H1 (cell line): ENCODE measurements at regions not wholly inside any gene's neighbourhood (a gene's known extent, or its start where the extent isn't known, plus 50 kb on each side); places are given as distances from the start of the nearest gene placed in this dataset.
"Not testable (repeated sequence)": the region's sequence is repeated elsewhere in the genome, so short reads cannot be mapped to it uniquely, and the experiment has no call there.

ENCODE experiments used
- CTCF ChIA-PET: fragments of 300-600 bp; sonication (Branson Sonifier 250); formaldehyde crosslinking; loops from one replicate; lab custom pipeline; 2021; ENCODE audit not compliant: partially characterized antibody; lab: Charles Lee
- POLR2A ChIA-PET: fragments of 300-600 bp; sonication (Branson Sonifier 250); formaldehyde crosslinking; loops from one replicate; lab custom pipeline; 2021; ENCODE audit warnings: inconsistent platforms; ENCODE audit not compliant: partially characterized antibody; lab: Charles Lee
- DNase-seq, 2 experiments: peaks; one replicate each; pipeline versions ENCODE4 v3.0.0 to v3.0.0-alpha.2; 2010 to 2022; ENCODE audit warnings: low spot score in 2 of 2, low read depth in 1 of 2, mixed read lengths in 1 of 2
- FAIRE-seq: peaks from 2 replicates; lab custom pipeline; 2011; peaks lifted over from hg19 to GRCh38; lab: Jason Lieb, UNC
- H2AFZ ChIP-seq: 2 replicates; pipeline ENCODE4 v1.8.1; 2012; ENCODE audit warnings: low read length, inconsistent platforms
- H2AK5ac ChIP-seq: 2 replicates; pipeline ENCODE4 v1.6.1; 2013; ENCODE audit warnings: low read depth, low read length
- H2BK120ac ChIP-seq: replicated peaks from 2 replicates; pipeline ENCODE3; 2013; ENCODE audit warnings: low read depth, low read length, inconsistent platforms
- H2BK12ac ChIP-seq: 2 replicates; pipeline ENCODE4 v1.6.1; 2013; ENCODE audit warnings: low read depth, low read length
- H2BK15ac ChIP-seq: 2 replicates; pipeline ENCODE4 v1.6.1; 2013; ENCODE audit warnings: low read length
- H2BK20ac ChIP-seq: 2 replicates; pipeline ENCODE4 v1.6.1; 2013; ENCODE audit warnings: low read length
- H2BK5ac ChIP-seq: 2 replicates; pipeline ENCODE4 v1.6.1; 2013; ENCODE audit warnings: low read depth, low read length
- H3K14ac ChIP-seq: 2 replicates; pipeline ENCODE4 v1.6.1; 2013; ENCODE audit warnings: inconsistent platforms; ENCODE audit not compliant: insufficient read length
- H3K18ac ChIP-seq: 2 replicates; pipeline ENCODE4 v1.6.1; 2013; ENCODE audit warnings: low read length; ENCODE audit errors: extremely low read depth
- H3K23ac ChIP-seq: 2 replicates; pipeline ENCODE4 v1.6.1; 2013; ENCODE audit warnings: inconsistent platforms; ENCODE audit not compliant: insufficient read length
- H3K23me2 ChIP-seq: 2 replicates; pipeline ENCODE4 v1.6.1; 2013; ENCODE audit warnings: low read depth, low read length
- H3K27ac ChIP-seq: 2 replicates; pipeline ENCODE4 v1.6.1; 2011; ENCODE audit warnings: low read depth, low read length, inconsistent platforms
- H3K27me3 ChIP-seq, 4 experiments: replicated peaks in 1 of 4; 1 replicate in 1 of 4; 2 replicates in 3 of 4; pipeline versions ENCODE4 v1.6.1 to v1.8.1; 2011 to 2013; ENCODE audit warnings: low read length in 3 of 4, mild to moderate bottlenecking in 3 of 4, inconsistent platforms in 2 of 4, mixed read lengths in 2 of 4, moderate library complexity in 1 of 4; ENCODE audit not compliant: control insufficient read depth in 3 of 4, insufficient read depth in 3 of 4; ENCODE audit errors: extremely low read depth in 1 of 4
- H3K36me3 ChIP-seq, 4 experiments: 2 replicates each; pipeline versions ENCODE4 v1.6.1 to v1.8.1; 2011 to 2013; ENCODE audit warnings: mild to moderate bottlenecking in 4 of 4, low read length in 3 of 4, moderate library complexity in 2 of 4, control low read depth in 1 of 4, inconsistent platforms in 1 of 4; ENCODE audit not compliant: insufficient read depth in 4 of 4, control insufficient read depth in 2 of 4
- H3K4ac ChIP-seq: replicated peaks from 2 replicates; pipeline ENCODE3; 2013; ENCODE audit warnings: low read length, low read depth, mixed read lengths, inconsistent platforms; ENCODE audit not compliant: insufficient read length
- H3K4me1 ChIP-seq, 4 experiments: replicated peaks in 1 of 4; 1 replicate in 1 of 4; 2 replicates in 3 of 4; pipeline versions ENCODE4 v1.6.1 to v1.8.1; 2011 to 2013; ENCODE audit warnings: low read length in 3 of 4, inconsistent platforms in 2 of 4, mixed read lengths in 1 of 4; ENCODE audit not compliant: insufficient read depth in 4 of 4, control insufficient read depth in 3 of 4
- H3K4me2 ChIP-seq, 2 experiments: 2 replicates each; pipeline versions ENCODE4 v1.6.1 to v1.8.1; 2011 to 2013; ENCODE audit warnings: low read depth in 2 of 2, low read length in 2 of 2, control low read depth in 1 of 2, inconsistent platforms in 1 of 2, mild to moderate bottlenecking in 1 of 2; ENCODE audit not compliant: insufficient read depth in 1 of 2
- H3K4me3 ChIP-seq, 4 experiments: fragments of 200-600, 300-600 bp in 1 of 4; sonication (generic), shearing (Covaris generic), sonication (Bioruptor Twin) in 1 of 4; 2 replicates each; pipeline versions ENCODE4 v1.5.1 to v1.8.1; 2011 to 2016; ENCODE audit warnings: low read length in 4 of 4, low read depth in 3 of 4, control low read depth in 2 of 4, inconsistent platforms in 2 of 4, mild to moderate bottlenecking in 2 of 4, mixed read lengths in 1 of 4, moderate library complexity in 1 of 4; ENCODE audit not compliant: insufficient read depth in 2 of 4; ENCODE audit errors: extremely low read depth in 1 of 4
- H3K56ac ChIP-seq: replicated peaks from 2 replicates; pipeline ENCODE3; 2013; ENCODE audit warnings: low read depth, mild to moderate bottlenecking, mixed read lengths, low read length, inconsistent platforms; ENCODE audit not compliant: insufficient read length
- H3K79me1 ChIP-seq: 2 replicates; pipeline ENCODE4 v1.6.1; 2013; ENCODE audit warnings: low read depth, low read length, control low read depth
- H3K79me2 ChIP-seq, 2 experiments: 2 replicates each; pipeline versions ENCODE4 v1.6.1 to v1.8.1; 2012 to 2013; ENCODE audit warnings: low read length in 2 of 2, mild to moderate bottlenecking in 2 of 2, inconsistent platforms in 1 of 2; ENCODE audit not compliant: insufficient read depth in 2 of 2, control insufficient read depth in 1 of 2
- H3K9ac ChIP-seq, 4 experiments: replicated peaks in 1 of 4; 1 replicate in 1 of 4; 2 replicates in 3 of 4; pipeline versions ENCODE4 v1.6.1 to v1.8.1; 2011 to 2013; ENCODE audit warnings: low read depth in 3 of 4, low read length in 3 of 4, control low read depth in 2 of 4, mild to moderate bottlenecking in 2 of 4, moderate library complexity in 2 of 4, inconsistent platforms in 1 of 4; ENCODE audit errors: extremely low read depth in 1 of 4
- H3K9me3 ChIP-seq, 2 experiments: 2 replicates each; pipeline versions ENCODE4 v1.6.1 to v1.8.1; 2012 to 2013; ENCODE audit warnings: mild to moderate bottlenecking in 2 of 2, moderate library complexity in 2 of 2, control low read depth in 1 of 2, inconsistent platforms in 1 of 2, low read depth in 1 of 2, low read length in 1 of 2, mixed read lengths in 1 of 2; ENCODE audit not compliant: insufficient read depth in 2 of 2
- H4K20me1 ChIP-seq, 2 experiments: replicated peaks in 1 of 2; 2 replicates each; pipeline versions ENCODE3 to v1.8.1; 2011 to 2013; ENCODE audit warnings: inconsistent platforms in 2 of 2, low read length in 2 of 2, mild to moderate bottlenecking in 1 of 2; ENCODE audit not compliant: insufficient read depth in 2 of 2, control insufficient read depth in 1 of 2
- H4K5ac ChIP-seq: 2 replicates; pipeline ENCODE4 v1.6.1; 2013; ENCODE audit warnings: low read length, low read depth, mixed read lengths, inconsistent platforms; ENCODE audit not compliant: insufficient read length
- H4K8ac ChIP-seq: 2 replicates; pipeline ENCODE4 v1.8.0; 2013; ENCODE audit warnings: mild to moderate bottlenecking, moderate library complexity, low read length, inconsistent platforms; ENCODE audit not compliant: insufficient read depth; ENCODE audit errors: extremely low read depth
- H4K91ac ChIP-seq: replicated peaks from 2 replicates; pipeline ENCODE3; 2013; ENCODE audit warnings: low read length, mixed read lengths, inconsistent platforms; ENCODE audit not compliant: insufficient read length
- WGBS, 2 experiments: shearing (Covaris generic) in 1 of 2; methylation state at CpG; one replicate each; pipeline versions ENCODE4 v1.1.6 to v1.1.7; 2013 to 2015; ENCODE audit warnings: low lambda C conversion rate in 2 of 2, mixed read lengths in 2 of 2, inconsistent platforms in 1 of 2, low coverage in 1 of 2, missing lambda C conversion rate in 1 of 2; ENCODE audit not compliant: insufficient replicate concordance in 2 of 2, insufficient coverage in 1 of 2, insufficient read length in 1 of 2; ENCODE audit errors: extremely low coverage in 1 of 2, missing lambda C conversion rate in 1 of 2; 5-methylcytosine and 5-hydroxymethylcytosine counted together

GRCh38 chr4:49218094-49218493 lies 232.0 kb downstream of the CWH43 start:
- H3K36me3 ChIP-seq, H2BK20ac ChIP-seq, H2BK15ac ChIP-seq, H3K4me3 ChIP-seq, H2AFZ ChIP-seq, H2BK120ac ChIP-seq, H3K79me1 ChIP-seq, H4K91ac ChIP-seq, H3K23ac ChIP-seq, H3K4ac ChIP-seq, H4K20me1 ChIP-seq, H3K14ac ChIP-seq, POLR2A ChIA-PET, H4K8ac ChIP-seq, H3K27ac ChIP-seq, H3K79me2 ChIP-seq, H2BK12ac ChIP-seq, H3K9ac ChIP-seq, H4K5ac ChIP-seq, FAIRE-seq, H3K4me2 ChIP-seq, H2AK5ac ChIP-seq, H3K18ac ChIP-seq, H3K56ac ChIP-seq, H2BK5ac ChIP-seq, H3K23me2 ChIP-seq, CTCF ChIA-PET, H3K4me1 ChIP-seq, H3K27me3 ChIP-seq, DNase-seq: not testable (repeated sequence)
- H3K9me3 ChIP-seq, result peaks cover 76 to 96% of the 10 kb centered on the region in 2 experiments
- WGBS, 2 experiments, result 69 to 100% methylated on average over 1 to 3 of the region's 3 CpGs

GRCh38 chr4:49218931-49219330 lies 232.9 kb downstream of the CWH43 start:
- H2BK5ac ChIP-seq, H3K4me2 ChIP-seq, H4K91ac ChIP-seq, H2BK120ac ChIP-seq, FAIRE-seq, H4K20me1 ChIP-seq, CTCF ChIA-PET, H3K79me1 ChIP-seq, DNase-seq, H2BK20ac ChIP-seq, H3K23ac ChIP-seq, H2BK15ac ChIP-seq, H3K18ac ChIP-seq, H2AFZ ChIP-seq, H4K8ac ChIP-seq, H3K4me1 ChIP-seq, H3K36me3 ChIP-seq, H3K9ac ChIP-seq, H4K5ac ChIP-seq, H3K4me3 ChIP-seq, H3K27ac ChIP-seq, H3K27me3 ChIP-seq, H2AK5ac ChIP-seq, POLR2A ChIA-PET, H3K56ac ChIP-seq, H3K4ac ChIP-seq, H2BK12ac ChIP-seq, H3K14ac ChIP-seq, H3K23me2 ChIP-seq, H3K79me2 ChIP-seq: not testable (repeated sequence)
- peaks cover 72 to 92% of the 10 kb centered on the region in 2 experiments for H3K9me3 ChIP-seq
